Ovary (tissue), 3 donors: ENCODE measurements at regions not wholly inside any gene's neighbourhood (a gene's known extent, or its start where the extent isn't known, plus 50 kb on each side); places are given as distances from the start of the nearest gene placed in this dataset.

ENCODE experiments used
- CTCF ChIP-seq, 3 donors: fragments of 450-650 bp in 2 of 3; fragments of 200-600 bp in 1 of 3; IDR thresholded peaks; one replicate each; pipeline versions ENCODE4 v1.5.1 to v1.8.0; 2016 to 2022; ENCODE audit warnings: antibody characterized with exemption in 3 of 3, mild to moderate bottlenecking in 1 of 3
- EP300 ChIP-seq: sonication (generic); formaldehyde crosslinking; IDR thresholded peaks from one replicate; pipeline ENCODE4 v1.6.1; 2017; ENCODE audit warnings: antibody characterized with exemption
- POLR2A ChIP-seq: fragments of 450-650 bp; IDR thresholded peaks from one replicate; pipeline ENCODE4 v1.6.1; 2017; ENCODE audit warnings: antibody characterized with exemption, mild to moderate bottlenecking, moderate library complexity
- donor health status: DM: no; HTN: no; CAD: no.

DNA sequence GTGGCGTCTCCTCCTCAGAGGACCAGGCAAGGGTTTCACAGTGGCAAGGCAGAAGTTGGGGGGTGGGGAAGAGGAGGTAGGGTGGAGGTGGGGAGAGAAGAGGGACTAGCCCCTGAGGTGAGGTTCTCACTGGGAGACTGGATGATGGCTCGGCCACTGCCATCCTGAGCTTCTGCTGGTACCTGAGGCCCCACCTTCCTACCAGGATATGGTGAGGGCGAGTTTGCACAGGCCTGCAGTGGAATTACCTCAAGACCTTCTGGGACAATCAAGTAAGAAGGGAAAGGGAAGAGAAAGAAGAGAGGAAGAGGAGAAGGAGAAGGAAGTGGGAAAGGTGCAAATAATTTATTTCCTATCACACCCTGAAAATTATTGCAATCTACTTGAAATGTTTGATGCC is 111.8 kb upstream of the GDF10 start:
- no peak for TF ChIP-seq POLR2A
- TF ChIP-seq CTCF (IDR thresholded peaks at IDR 0.05) = no peak
- TF ChIP-seq EP300 = no peak
